Left cardiac atrium (tissue), 4 donors: ENCODE measurements at regions not wholly inside any gene's neighbourhood (a gene's known extent, or its start where the extent isn't known, plus 50 kb on each side); places are given as distances from the start of the nearest gene placed in this dataset.
"Not testable (repeated sequence)": the region's sequence is repeated elsewhere in the genome, so short reads cannot be mapped to it uniquely, and the experiment has no call there.

Experiments used
- ATAC-seq, 2 donors: fragments of 200-7000 bp; cut with Tn5 transposase; one replicate each; pipeline ENCODE4 v1.9.1; 2020; ENCODE audit warnings: mild to moderate bottlenecking in 2 of 2, moderate library complexity in 2 of 2
- DNase-seq: peaks from one replicate; pipeline ENCODE4 v3.0.0-alpha.2; 2020
- intact Hi-C, 2 donors: fragments of 100-400 bp; cut with DNase I; formaldehyde crosslinking; loops; one replicate each; pipeline versions ENCODE4 v1.14.1 to v1.15.1; 2022 to 2023
- donor health status: DM: no; HTN: yes; CAD: no.
- donor health status: DM: no; HTN: yes; CAD: no; lungs with severe emphysema.
- donor health status: DM: yes; HTN: yes; CAD: no.
- donor health status: Dilated cardiomyopathy.

DNA sequence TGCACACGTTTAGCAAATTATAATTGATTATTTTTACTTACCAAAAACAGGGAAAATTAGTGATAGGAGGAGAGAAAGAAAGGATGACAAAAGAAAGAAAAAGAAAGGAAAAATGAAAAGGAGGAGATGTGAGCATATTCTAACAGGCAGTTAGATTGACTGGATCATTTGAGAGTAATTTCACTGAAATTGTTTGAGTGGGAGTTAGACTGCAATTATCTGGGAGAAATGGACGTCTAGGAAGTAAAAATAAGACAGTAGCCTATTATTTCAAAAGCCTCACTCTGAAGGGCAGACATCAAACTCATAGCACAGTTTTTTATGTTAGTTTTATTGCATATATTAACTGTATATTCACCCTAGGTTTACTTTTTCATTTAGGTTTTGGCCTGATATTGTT, 272.8 kb upstream of the POU1F1 start:
- no peak for ATAC-seq
- intact Hi-C loops, result no loop called here
- DNase-seq, result no peak

DNA sequence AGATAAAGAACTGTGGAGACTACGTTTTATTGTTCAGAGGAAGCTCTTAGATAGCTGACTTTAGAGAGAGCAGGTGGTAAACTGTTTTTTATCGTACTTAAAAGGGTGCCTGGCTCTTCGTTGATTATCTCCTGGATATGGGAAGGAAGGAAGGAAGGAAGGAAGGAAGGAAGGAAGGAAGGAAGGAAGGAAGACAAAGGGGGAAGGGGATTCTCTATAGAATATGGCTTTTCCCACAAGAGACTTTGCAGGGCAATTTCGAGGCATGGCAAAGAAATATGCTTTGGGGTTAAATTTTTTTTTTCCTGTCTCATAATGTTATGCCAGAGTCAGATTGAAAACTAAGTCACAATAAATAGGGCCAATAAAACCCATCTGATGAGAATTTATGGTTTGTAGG, 271.9 kb upstream of the POU1F1 start:
- intact Hi-C loops, result no loop called here
- DNase-seq (no peak), ATAC-seq (no peak)

DNA sequence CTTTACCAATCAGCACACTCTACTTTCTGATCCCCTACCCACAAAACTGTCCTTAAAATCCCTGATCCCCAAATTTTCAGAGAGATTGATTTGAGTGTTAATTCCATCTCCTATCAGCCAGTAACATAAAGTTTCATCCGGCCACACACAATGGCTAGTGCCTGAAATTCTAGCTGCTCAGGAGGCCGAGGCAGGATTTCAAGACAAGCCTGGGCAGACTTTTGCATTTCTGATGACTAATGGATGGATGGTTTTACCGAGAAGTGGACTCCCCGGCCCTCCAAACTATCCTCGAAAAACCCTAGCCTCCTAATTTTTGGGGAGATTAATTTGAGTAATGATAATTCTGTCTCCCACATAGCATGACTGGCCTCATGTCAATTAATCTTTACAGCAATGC, 269.8 kb upstream of the POU1F1 start:
- ATAC-seq, result no peak

DNA sequence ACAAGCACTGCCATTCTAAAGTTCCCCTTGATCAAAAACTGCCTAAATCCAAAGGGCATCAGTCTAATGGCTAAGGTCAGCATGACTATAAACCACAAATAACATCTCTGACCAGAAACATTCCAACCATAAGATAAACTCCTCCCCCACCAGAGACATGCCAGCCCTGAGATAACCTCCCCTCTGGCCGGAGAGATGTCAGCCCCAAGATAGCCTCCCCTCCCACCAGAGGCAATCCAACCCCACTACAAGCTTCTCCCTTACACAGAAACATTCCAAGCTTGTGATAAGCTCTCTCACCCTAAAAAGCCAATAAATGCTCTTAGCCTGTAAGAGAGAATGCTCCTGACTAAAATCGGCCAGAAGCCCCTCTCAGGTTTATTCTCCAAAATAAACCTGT, 267.0 kb upstream of the POU1F1 start:
- intact Hi-C loops, DNase-seq, ATAC-seq: not testable (repeated sequence)

More for the DNA sequence above, 269.8 kb upstream of the POU1F1 start:
- no peak for DNase-seq
- intact Hi-C loops, result no loop called here

DNA sequence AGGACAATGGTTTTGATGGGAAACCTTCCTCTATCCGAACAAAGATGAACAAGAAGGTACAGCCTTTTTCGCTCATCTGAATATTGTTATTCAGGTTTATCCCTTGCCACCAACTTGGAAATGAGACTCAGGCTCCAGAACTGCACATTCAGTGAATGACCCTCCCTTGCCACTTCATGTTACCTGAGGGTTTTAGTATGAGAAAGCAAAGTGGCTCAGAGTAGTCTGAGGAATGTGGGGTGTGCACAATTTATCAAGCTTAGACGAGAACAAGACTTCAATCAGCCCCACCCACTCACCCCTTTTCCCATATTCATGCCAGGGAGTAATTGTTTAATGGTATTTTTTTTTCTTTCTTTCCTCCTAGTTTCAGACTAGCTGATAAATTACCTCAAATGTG, 265.3 kb upstream of the POU1F1 start:
- no peak for ATAC-seq
- no peak for DNase-seq
- intact Hi-C loops, result no loop called here

DNA sequence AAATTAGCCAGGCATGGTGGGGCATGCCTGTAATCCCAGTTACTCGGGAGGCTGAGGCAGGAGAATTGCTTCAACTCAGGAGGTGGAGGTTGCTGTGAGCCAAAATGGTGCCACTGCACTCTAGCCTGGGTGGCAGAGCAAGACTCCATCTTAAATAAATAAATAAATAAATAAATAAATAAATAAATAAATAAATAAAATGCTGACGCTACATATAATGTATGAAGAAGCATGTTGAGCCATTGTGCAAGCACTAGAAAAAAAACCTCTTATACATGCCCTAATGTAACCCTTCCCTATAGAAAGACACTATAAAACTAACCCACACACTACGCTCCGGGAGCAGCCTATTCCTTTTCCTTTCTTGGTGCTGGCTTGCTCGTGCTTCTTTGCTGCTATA, 262.3 kb upstream of the POU1F1 start:
- intact Hi-C loops, DNase-seq, ATAC-seq: not testable (repeated sequence)

DNA sequence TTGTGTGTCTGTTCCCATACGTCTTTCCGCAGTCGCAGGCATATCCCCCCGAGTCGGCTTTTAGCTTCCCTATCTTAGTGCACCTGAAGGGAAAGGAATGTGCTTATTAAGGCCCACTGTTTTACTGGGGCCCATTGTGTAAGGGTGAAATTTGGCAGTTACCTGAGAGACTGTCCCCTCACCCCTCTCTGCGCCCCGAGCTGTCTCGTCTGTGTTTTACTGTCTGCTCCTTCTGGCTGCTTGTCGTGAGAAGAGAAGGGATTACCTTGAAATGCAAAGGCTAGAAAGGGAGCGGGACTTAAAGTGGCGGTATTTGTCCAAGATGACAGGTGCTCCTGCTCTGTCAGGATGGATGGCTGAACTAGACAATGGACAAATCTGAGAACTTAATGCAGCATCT, 233.0 kb upstream of the POU1F1 start:
- DNase-seq (no peak), ATAC-seq (no peak)
- intact Hi-C loops, result no loop called here

DNA sequence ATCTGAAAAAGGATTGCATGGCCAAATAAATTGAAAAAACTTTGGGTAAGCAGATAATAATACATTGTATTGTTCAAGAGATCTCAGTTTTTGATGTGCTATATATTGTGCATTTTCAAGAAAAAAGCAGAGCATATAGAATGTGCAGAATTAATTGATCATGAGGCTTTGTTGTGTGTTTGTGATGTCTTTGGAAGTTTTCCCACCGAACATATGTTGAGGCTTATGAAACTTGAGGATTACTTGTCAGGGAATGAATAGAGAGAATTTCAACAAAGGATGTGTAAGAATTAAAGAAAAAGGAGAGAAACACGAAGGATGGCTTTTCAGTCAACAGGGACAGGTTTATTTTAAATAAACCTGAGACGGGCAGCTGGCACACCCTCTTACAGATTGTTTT, 232.5 kb upstream of the POU1F1 start:
- intact Hi-C loops, result no loop called here
- ATAC-seq, result no peak
- no peak for DNase-seq

DNA sequence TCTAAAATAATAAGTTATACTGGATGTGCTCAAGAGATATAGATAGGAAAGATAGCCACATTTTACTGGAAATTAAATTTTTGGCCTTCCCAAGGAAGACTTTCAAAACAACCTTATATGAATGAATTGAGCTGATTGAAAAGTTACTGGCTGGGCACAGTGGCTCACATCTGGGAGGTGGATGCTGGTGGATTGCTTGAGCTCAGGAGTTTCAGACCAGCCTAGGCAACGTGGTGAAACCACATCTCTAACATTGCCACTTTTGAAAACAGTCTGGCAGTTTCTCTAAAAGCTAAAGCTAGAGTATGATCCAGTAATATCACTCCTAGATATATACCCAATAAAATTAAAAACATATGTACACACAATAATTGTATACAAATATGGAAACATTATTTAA, 231.4 kb upstream of the POU1F1 start:
- intact Hi-C loops, result no loop called here
- ATAC-seq, result no peak

DNA sequence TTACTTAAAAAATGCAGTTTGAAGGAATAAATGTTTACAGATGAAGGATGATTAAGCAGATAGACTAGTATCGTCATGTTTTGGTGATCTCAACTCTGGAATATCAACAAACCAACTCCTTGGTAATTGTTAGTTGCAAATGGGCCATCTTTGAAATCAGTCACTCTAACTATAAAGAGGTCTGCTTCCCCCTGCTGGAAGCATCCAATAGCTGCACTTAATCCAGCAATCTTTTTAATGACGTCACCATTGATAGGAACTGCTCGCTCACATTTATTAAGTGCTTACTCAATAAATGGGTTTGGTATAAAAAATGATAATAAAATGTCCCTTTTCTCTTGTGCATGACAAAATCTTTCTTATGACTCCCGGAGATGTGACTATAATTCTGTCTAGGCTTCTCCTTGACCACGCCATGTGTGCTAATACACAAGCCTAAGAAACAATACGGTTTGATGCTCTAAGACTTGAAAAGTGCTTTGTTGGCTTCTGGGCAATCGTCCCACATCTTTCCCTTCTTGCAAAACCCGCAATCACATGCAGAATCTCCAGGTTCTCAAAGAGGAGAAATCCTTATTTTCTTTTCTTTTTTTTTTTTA, 227.6 kb upstream of the POU1F1 start:
- intact Hi-C loops, result no loop called here
- DNase-seq, result no peak
- ATAC-seq, result no peak

More for the DNA sequence above, 231.4 kb upstream of the POU1F1 start:
- DNase-seq, result no peak

DNA sequence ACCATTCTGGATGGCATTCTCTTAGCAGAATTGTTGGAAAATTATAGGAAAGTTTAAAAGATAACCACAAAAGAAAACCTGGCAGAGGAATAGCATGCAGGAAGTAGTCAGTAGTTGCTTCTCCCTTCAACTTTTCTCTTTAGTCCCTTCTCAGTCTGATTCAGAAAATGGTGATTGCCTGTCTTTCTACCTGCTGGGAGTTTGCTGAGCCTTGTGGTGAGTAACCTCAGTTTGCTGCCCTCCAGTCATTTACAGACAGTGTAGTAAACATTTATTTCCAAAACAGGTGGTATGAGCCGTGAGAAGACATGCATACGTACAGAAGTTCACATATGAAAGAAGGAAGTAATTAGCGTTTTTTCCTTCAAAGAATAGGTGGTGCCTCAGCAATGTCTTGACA, 224.7 kb upstream of the POU1F1 start:
- no peak for ATAC-seq
- no peak for DNase-seq
- intact Hi-C loops, result no loop called here

DNA sequence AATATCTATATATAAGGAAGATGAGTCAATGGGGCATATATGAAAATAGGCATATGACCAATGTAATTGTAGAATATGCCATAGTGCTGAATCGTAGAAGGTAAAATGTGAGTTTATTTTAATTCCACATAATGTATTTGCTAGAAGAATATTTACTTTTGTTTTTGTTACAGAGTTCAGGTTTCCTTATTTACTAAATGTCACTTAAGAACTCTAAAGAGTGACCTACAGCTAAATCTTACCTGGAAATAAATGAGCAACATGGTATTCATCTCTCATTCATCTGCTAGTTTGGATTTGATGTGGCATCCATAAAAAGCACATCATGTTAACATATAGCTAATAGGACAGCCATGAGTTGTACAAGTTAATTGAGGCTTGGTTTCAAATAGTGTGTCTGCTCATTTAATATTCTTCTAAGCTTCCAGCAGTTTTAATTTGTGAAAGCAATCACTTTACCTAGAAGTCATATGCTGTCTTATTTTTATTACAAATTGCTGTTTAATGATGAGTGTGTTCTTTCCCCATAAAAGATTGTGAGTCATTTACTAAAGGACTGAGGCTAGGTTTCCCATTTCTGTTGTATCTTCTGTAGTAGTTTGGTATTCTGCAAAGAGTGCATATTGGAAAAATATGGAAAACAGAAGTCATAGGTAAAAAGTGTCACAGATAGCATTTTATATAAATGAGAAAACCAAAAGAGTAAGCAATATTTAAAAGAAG, 222.1 kb upstream of the POU1F1 start:
- ATAC-seq (no peak), DNase-seq (no peak)
- intact Hi-C loops, result no loop called here

DNA sequence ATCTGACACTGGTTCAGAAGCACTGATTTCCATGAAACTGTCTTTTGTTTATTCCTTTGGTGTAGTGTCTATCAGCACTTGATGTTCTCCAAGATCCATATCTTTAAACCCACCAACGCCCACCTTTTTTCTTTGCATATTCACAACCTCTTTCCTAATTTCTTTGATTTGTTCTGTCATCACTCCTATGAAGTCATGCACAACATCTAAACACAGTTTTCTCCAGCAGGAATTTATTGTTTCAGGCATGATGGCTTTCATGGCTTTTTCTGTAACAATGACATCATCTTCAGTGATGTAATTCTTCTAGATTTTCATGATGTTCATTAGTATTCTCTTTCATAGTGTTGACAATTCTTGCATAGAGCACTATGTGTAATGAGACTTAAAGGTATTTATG, 219.6 kb upstream of the POU1F1 start:
- DNase-seq, result no peak
- no peak for ATAC-seq
- intact Hi-C loops, result no loop called here

DNA sequence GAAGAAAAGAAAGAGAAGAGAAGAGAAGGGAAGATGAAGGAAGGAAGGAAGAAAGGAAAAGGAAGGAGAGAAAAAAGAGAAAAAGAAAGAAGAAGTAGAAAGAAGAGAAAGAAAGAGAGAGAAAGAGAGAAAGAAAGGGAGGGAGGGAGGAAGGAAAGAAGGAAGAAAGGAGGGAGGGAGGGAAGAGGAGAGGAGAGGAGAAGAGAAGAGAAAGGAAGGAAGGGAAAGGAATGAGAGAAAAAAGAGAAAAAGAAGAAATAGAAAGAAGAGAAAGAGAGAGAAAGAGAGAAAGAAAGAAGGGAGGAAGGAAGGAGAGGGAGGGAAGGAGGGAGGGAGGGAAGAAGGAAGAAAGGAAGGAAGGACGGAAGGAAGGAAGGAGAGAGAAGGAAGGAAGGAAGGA, 217.9 kb upstream of the POU1F1 start:
- DNase-seq (no peak), ATAC-seq (no peak)
- intact Hi-C loops, result no loop called here

DNA sequence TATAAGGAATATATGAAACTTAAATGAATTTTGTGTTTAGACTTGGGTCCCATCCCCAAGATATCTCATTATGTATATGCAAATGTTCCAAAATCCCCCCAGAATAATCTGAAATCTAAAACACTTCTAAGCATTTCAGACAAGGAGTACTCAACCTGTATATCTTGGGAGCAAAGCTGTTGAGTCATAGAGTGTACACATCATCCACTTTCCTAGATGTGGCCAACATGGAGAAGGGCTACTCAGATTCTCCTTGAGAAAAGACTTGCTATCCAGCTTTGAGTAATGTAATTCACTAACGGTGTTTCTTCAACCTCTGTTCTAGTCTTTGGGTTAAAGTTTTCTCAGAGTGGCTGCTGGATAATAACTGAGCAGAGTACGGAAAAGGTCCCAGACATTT, 215.5 kb upstream of the POU1F1 start:
- intact Hi-C loops, result no loop called here
- no peak for ATAC-seq

DNA sequence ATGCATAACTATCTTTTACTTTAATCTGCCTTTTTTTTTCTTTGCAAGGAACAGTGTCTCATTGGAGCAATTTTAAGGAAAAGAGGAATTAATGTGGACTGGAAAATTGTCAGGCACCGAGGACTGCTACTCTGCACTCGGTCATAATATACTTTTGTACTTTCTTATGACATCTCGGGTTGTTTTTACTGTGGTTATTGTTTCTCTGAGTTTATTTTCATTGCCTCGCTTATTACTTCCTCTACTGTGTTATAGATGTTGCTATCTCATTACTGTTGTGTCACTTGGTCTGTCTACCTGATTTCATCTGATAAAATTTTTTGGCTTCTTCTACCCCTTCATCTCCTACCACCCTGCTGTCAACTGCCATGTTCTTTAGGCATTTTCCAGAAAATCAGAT, 213.5 kb upstream of the POU1F1 start:
- intact Hi-C loops, result no loop called here
- ATAC-seq (no peak), DNase-seq (no peak)

More for the DNA sequence above, 215.5 kb upstream of the POU1F1 start:
- no peak for DNase-seq

DNA sequence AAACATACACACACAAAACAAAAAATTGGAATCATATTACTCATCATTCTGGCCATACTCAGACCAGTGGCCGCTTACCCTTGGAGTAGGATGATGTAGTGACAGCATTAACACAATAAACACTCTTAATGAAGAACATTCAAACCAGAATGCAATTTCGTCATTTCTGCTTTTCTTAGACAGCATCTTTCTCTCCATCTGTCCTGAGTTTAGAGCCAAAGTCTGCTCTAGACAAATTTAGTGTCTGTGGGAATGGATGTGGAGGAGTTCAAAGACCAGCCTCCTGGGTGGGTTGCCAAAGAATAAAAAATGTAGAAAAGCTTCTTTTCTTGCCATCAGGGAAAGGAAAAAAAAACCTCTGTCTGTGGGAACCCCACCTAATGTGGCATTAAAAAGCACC, 212.4 kb upstream of the POU1F1 start:
- ATAC-seq (no peak), DNase-seq (no peak)
- intact Hi-C loops, result no loop called here

DNA sequence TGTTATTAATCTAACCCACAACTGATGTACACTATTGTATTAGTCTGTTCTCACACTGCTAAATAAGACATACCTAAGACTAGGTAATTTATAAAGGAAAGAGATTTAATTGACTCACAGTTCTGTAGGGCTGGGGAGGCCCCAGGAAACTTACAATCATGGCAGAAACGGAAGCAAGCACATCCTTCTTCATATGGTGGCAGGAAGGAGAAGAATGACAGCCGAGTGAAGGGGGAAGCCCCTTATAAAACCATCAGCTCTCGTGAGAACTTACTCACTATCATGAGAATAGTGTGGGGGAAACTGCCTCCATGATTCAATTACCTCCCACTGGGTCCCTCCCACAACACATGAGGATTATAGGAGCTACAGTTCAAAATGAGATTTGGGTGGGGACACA, 210.3 kb upstream of the POU1F1 start:
- ATAC-seq, intact Hi-C loops, DNase-seq: not testable (repeated sequence)

DNA sequence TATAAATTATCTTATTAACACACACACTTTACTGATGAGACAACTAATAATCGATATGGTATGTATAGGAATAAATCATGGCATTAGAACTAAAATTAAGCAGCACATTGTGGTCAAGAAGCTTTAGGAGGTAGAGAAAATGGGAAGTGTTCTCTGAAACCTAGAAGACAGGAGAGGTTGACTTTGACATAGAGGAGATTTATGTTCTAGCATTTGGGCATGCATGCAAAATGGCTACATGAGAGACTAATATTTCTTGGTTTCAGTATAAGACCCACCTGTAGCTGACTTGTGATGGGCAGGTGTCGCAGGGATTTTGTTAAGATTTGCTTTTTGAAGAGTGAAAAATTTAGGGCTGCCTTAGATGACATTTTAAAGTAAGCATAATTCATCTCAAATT, 209.7 kb upstream of the POU1F1 start:
- intact Hi-C loops, result no loop called here
- DNase-seq, result no peak
- ATAC-seq, result no peak

DNA sequence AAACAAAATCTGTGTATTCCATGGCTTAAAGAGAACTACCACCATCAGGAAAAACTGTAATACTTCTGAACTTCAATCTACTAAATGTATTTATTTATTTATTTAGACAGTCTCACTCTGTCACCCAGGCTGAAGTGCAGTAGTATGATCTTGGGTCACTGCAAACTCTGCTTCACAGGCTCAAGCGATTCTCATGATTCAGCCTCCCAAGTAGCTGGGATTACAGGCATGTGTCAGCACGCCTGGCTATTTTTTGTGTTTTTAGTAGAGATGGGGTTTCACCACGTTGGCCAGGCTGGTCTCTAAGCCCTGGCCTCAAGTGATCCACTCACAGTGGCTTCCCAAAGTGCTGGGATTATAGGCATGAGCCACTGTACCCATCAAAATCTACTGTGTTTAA, 202.3 kb upstream of the POU1F1 start:
- intact Hi-C loops, result no loop called here
- no peak for ATAC-seq
- DNase-seq, result no peak

DNA sequence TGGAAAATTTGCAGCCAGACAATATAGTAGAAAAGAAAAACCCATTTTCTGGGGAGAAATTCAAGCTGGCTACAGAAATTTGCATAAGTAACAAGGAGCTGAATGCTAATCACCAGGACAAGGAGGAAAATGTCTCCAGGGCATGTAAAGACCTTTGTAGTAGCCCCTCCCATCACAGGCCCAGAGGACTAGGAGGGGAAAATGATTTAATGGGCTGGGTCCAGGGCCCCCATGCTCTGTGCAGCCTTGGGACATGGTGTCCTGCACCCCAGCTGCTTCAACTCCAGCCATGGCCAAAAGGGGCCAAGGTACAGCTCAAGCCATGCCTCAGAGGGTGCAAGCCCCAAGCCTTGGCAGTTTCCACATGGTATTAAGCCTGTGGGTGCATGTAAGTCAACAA, 197.6 kb upstream of the POU1F1 start:
- intact Hi-C loops, result no loop called here
- ATAC-seq (no peak), DNase-seq (no peak)
